SK-N-SH (cell line): ENCODE measurements at regions not wholly inside any gene's neighbourhood (a gene's known extent, or its start where the extent isn't known, plus 50 kb on each side); places are given as distances from the start of the nearest gene placed in this dataset.

Experiments used
- CTCF ChIA-PET: fragments of 300-600, 350-600 bp; formaldehyde crosslinking; extraction: SDS; loops from one replicate; lab custom pipeline; 2021; lab: Yijun Ruan, JAX
- POLR2A ChIA-PET: fragments of 350-600 bp; sonication (Branson Sonifier 250); formaldehyde crosslinking; extraction: SDS; loops from one replicate; lab custom pipeline; 2020; ENCODE audit warnings: antibody characterized with exemption, inconsistent platforms; lab: Yijun Ruan, JAX
- DNase-seq: peaks from one replicate; pipeline ENCODE4 v3.0.0; 2012
- H2AFZ ChIP-seq: fragments of 200-600 bp; sonication (generic); 2 replicates; pipeline ENCODE4 v1.8.1; 2016; ENCODE audit warnings: antibody characterized with exemption, mild to moderate bottlenecking, low read depth
- H3F3A ChIP-seq: fragments of 200-600 bp; sonication (generic); replicated peaks from 2 replicates; pipeline ENCODE3; 2016; ENCODE audit warnings: antibody characterized with exemption, mild to moderate bottlenecking; ENCODE audit not compliant: insufficient read depth
- H3K27ac ChIP-seq, 2 experiments: fragments of 200-500 bp in 1 of 2; fragments of 200-600 bp in 1 of 2; sonication (Bioruptor generic) in 1 of 2; sonication (generic), shearing (Covaris generic) in 1 of 2; 2 replicates each; pipeline versions ENCODE4 v1.5.1 to v1.6.1; 2014 to 2016; ENCODE audit warnings: low read depth in 2 of 2, inconsistent platforms in 1 of 2, low read length in 1 of 2, mild to moderate bottlenecking in 1 of 2, mixed read lengths in 1 of 2
- H3K27me3 ChIP-seq: fragments of 200-600 bp; sonication (generic), shearing (Covaris generic); 2 replicates; pipeline ENCODE4 v1.6.1; 2016; ENCODE audit warnings: mixed run types; ENCODE audit not compliant: insufficient read depth
- H3K36me3 ChIP-seq, 2 experiments: fragments of 200-500 bp in 1 of 2; fragments of 200-600 bp in 1 of 2; sonication (Bioruptor generic) in 1 of 2; sonication (generic) in 1 of 2; replicated peaks in 1 of 2; 2 replicates each; pipeline versions ENCODE3 to v1.5.1; 2014 to 2016; ENCODE audit warnings: low read length in 1 of 2, mild to moderate bottlenecking in 1 of 2; ENCODE audit not compliant: insufficient read depth in 2 of 2, control insufficient read depth in 1 of 2
- H3K4me1 ChIP-seq, 2 experiments: fragments of 200-500 bp in 1 of 2; fragments of 200-600 bp in 1 of 2; sonication (Bioruptor generic) in 1 of 2; sonication (generic), shearing (Covaris generic) in 1 of 2; 2 replicates each; pipeline versions ENCODE4 v1.5.1 to v1.6.1; 2014 to 2016; ENCODE audit warnings: low read depth in 1 of 2, low read length in 1 of 2, mixed run types in 1 of 2; ENCODE audit not compliant: insufficient read depth in 2 of 2, control insufficient read depth in 1 of 2
- H3K4me2 ChIP-seq: fragments of 200-600 bp; sonication (generic), shearing (Covaris generic); 2 replicates; pipeline ENCODE4 v1.6.1; 2017; ENCODE audit warnings: mixed run types
- H3K4me3 ChIP-seq, 2 experiments: fragments of 200-500 bp in 1 of 2; fragments of 200-600 bp in 1 of 2; sonication (Bioruptor generic) in 1 of 2; sonication (generic), shearing (Covaris generic) in 1 of 2; 2 replicates each; pipeline versions ENCODE4 v1.5.1 to v1.8.1; 2014 to 2016; ENCODE audit warnings: low read depth in 2 of 2, inconsistent platforms in 1 of 2, low read length in 1 of 2, mild to moderate bottlenecking in 1 of 2, mixed read lengths in 1 of 2, moderate library complexity in 1 of 2
- H3K79me2 ChIP-seq: fragments of 200-600 bp; sonication (generic); 2 replicates; pipeline ENCODE4 v1.8.1; 2017; ENCODE audit warnings: mild to moderate bottlenecking; ENCODE audit not compliant: insufficient read depth
- H3K9ac ChIP-seq: fragments of 200-600 bp; sonication (generic); 2 replicates; pipeline ENCODE4 v1.6.1; 2017; ENCODE audit warnings: mixed run types
- H3K9me2 ChIP-seq: fragments of 200-600 bp; sonication (generic); 2 replicates; pipeline ENCODE4 v1.6.1; 2017; ENCODE audit warnings: mixed run types
- H3K9me3 ChIP-seq: fragments of 200-600 bp; sonication (generic); 2 replicates; pipeline ENCODE4 v1.6.1; 2017; ENCODE audit warnings: mixed run types, mild to moderate bottlenecking, moderate library complexity
- H4K20me1 ChIP-seq: fragments of 200-600 bp; sonication (generic); 2 replicates; pipeline ENCODE4 v1.6.1; 2017; ENCODE audit warnings: mild to moderate bottlenecking, mixed run types; ENCODE audit not compliant: insufficient read depth
- EZH2phosphoT487 ChIP-seq: fragments of 200-600 bp; sonication (generic); IDR thresholded peaks from 2 replicates; pipeline ENCODE4 v1.6.1; 2017; ENCODE audit warnings: low read depth, mixed run types, mild to moderate bottlenecking, antibody characterized with exemption, moderate library complexity, borderline replicate concordance
- FOSL2 ChIP-seq: IDR thresholded peaks from 2 replicates; pipeline ENCODE4 v1.4.0; 2012; ENCODE audit warnings: low read depth, mild to moderate bottlenecking, moderate library complexity, borderline replicate concordance
- GABPA ChIP-seq: IDR thresholded peaks from 2 replicates; pipeline ENCODE4 v1.4.0; 2012; ENCODE audit warnings: low read depth, mild to moderate bottlenecking
- MEF2A ChIP-seq: IDR thresholded peaks from 2 replicates; pipeline ENCODE4 v1.4.0; 2012; ENCODE audit warnings: low read depth, borderline replicate concordance
- MXI1 ChIP-seq: IDR thresholded peaks from 2 replicates; pipeline ENCODE4 v1.6.1; 2012; ENCODE audit warnings: mild to moderate bottlenecking, low read depth, low read length, improper control_type of control experiment
- NFIC ChIP-seq: IDR thresholded peaks from 2 replicates; pipeline ENCODE4 v1.4.0; 2012; ENCODE audit warnings: borderline replicate concordance
- RFX5 ChIP-seq: IDR thresholded peaks from 2 replicates; pipeline ENCODE4 v1.6.1; 2012; ENCODE audit warnings: mild to moderate bottlenecking, improper control_type of control experiment, low read length
- RXRA ChIP-seq: IDR thresholded peaks from 2 replicates; pipeline ENCODE4 v1.4.0; 2012; ENCODE audit warnings: low read depth, mild to moderate bottlenecking, borderline replicate concordance
- TAF1 ChIP-seq: IDR thresholded peaks from 2 replicates; pipeline ENCODE4 v1.6.1; 2012; ENCODE audit warnings: low read depth, mild to moderate bottlenecking, low read length, moderate library complexity, borderline replicate concordance
- TCF12 ChIP-seq: IDR thresholded peaks from 2 replicates; pipeline ENCODE4 v1.4.0; 2012
- TEAD4 ChIP-seq: IDR thresholded peaks from 2 replicates; pipeline ENCODE4 v1.4.0; 2012; ENCODE audit warnings: mild to moderate bottlenecking, borderline replicate concordance; ENCODE audit not compliant: insufficient read depth
- WGBS: methylation state at CpG from one replicate; pipeline ENCODE4 v1.1.6; 2017; ENCODE audit warnings: low lambda C conversion rate; 5-methylcytosine and 5-hydroxymethylcytosine counted together
- TF ChIP-seq, protein P1 (sequence below): IDR thresholded peaks from 2 replicates; pipeline ENCODE4 v1.6.1; 2012; ENCODE audit warnings: mild to moderate bottlenecking, low read depth, low read length, moderate library complexity
- TF ChIP-seq, protein P2 (sequence below): IDR thresholded peaks from 2 replicates; pipeline ENCODE4 v1.4.0; 2012; ENCODE audit warnings: low read depth, borderline replicate concordance
- TF ChIP-seq, protein P3 (sequence below): fragments of 150-350 bp; IDR thresholded peaks from 2 replicates; pipeline ENCODE4 v1.6.1; 2017; ENCODE audit warnings: antibody characterized with exemption, low read length, low read depth, borderline replicate concordance
- TF ChIP-seq, protein P4 (sequence below): fragments of 150-350 bp; IDR thresholded peaks from 2 replicates; pipeline ENCODE4 v1.6.1; 2016; ENCODE audit warnings: mild to moderate bottlenecking, low read depth, low read length

DNA sequence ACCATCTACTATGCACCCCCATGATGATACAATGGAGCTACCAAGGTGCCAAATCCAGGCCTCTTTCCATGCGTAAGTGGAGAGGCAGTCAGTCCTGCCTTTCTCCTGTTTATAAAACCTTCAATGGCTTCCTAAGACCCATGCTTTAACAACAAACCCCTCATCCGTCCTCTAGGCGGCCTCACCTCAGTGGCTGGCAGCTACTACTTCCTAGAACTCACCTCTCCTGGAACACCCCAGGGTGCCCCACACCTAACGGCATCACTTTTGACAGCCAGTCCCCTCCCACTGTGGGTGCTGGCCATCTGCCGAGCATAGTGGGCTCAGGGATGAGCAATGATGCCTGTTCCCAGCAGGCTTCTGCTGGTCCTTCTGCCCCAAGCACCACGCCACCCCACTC is 80.0 kb upstream of the TAB2 start (continued):
- TF ChIP-seq, protein P1, sequence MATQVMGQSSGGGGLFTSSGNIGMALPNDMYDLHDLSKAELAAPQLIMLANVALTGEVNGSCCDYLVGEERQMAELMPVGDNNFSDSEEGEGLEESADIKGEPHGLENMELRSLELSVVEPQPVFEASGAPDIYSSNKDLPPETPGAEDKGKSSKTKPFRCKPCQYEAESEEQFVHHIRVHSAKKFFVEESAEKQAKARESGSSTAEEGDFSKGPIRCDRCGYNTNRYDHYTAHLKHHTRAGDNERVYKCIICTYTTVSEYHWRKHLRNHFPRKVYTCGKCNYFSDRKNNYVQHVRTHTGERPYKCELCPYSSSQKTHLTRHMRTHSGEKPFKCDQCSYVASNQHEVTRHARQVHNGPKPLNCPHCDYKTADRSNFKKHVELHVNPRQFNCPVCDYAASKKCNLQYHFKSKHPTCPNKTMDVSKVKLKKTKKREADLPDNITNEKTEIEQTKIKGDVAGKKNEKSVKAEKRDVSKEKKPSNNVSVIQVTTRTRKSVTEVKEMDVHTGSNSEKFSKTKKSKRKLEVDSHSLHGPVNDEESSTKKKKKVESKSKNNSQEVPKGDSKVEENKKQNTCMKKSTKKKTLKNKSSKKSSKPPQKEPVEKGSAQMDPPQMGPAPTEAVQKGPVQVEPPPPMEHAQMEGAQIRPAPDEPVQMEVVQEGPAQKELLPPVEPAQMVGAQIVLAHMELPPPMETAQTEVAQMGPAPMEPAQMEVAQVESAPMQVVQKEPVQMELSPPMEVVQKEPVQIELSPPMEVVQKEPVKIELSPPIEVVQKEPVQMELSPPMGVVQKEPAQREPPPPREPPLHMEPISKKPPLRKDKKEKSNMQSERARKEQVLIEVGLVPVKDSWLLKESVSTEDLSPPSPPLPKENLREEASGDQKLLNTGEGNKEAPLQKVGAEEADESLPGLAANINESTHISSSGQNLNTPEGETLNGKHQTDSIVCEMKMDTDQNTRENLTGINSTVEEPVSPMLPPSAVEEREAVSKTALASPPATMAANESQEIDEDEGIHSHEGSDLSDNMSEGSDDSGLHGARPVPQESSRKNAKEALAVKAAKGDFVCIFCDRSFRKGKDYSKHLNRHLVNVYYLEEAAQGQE, result no peak

DNA sequence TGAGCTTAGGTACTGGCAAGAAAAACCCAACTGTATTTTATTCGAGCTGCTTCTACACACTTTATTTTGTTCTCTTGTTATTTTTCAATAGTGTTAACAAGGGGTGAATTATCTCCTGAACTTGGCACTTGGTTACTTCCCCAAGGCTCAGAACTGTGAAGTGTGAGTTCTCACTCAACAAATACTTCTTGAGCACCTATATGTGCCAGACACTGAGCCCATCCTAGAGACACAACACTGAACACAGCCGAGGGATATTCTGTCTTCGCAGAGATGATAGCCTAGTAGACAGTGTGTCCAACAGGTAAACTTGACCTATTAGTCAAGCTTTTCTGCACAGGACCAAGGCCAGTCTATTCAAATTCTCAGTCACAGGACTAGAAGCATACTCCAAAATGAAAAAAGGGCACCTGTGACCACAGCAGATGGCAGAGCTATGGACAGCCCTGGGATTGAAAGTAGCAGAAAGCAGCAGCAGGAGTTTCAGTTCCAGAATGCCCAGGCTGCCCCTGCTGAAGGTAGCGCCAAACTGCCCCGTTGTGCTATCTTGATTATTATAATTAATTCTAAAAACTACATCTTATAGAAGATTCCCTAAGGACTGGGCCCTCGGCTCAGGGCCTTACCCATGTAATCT is 77.8 kb upstream of the TAB2 start:
- peaks cover 25% of the 10 kb centered on the region for H3F3A ChIP-seq
- H2AFZ ChIP-seq, result no peak overlapping the region
- no peak overlapping the region for H3K9ac ChIP-seq
- H3K9me3 ChIP-seq, result no peaks in the 10 kb centered on the region
- no peaks in the 10 kb centered on the region for H3K9me2 ChIP-seq
- POLR2A ChIA-PET, result no interaction called here
- no peak overlapping the region for H3K27ac ChIP-seq
- no peak for DNase-seq
- CTCF ChIA-PET, result no interaction called here
- TF ChIP-seq EZH2phosphoT487 (no peak), MXI1 (no peak), GABPA (no peak), RFX5 (no peak), TEAD4 (no peak), MEF2A (no peak), TCF12 (no peak), TAF1 (no peak), FOSL2 (no peak), RXRA (no peak), NFIC (no peak)
- TF ChIP-seq, protein P2, sequence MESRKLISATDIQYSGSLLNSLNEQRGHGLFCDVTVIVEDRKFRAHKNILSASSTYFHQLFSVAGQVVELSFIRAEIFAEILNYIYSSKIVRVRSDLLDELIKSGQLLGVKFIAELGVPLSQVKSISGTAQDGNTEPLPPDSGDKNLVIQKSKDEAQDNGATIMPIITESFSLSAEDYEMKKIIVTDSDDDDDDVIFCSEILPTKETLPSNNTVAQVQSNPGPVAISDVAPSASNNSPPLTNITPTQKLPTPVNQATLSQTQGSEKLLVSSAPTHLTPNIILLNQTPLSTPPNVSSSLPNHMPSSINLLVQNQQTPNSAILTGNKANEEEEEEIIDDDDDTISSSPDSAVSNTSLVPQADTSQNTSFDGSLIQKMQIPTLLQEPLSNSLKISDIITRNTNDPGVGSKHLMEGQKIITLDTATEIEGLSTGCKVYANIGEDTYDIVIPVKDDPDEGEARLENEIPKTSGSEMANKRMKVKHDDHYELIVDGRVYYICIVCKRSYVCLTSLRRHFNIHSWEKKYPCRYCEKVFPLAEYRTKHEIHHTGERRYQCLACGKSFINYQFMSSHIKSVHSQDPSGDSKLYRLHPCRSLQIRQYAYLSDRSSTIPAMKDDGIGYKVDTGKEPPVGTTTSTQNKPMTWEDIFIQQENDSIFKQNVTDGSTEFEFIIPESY, result no peak
- TF ChIP-seq, protein P3, sequence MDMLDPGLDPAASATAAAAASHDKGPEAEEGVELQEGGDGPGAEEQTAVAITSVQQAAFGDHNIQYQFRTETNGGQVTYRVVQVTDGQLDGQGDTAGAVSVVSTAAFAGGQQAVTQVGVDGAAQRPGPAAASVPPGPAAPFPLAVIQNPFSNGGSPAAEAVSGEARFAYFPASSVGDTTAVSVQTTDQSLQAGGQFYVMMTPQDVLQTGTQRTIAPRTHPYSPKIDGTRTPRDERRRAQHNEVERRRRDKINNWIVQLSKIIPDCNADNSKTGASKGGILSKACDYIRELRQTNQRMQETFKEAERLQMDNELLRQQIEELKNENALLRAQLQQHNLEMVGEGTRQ, result no peak
- TF ChIP-seq, protein P4, sequence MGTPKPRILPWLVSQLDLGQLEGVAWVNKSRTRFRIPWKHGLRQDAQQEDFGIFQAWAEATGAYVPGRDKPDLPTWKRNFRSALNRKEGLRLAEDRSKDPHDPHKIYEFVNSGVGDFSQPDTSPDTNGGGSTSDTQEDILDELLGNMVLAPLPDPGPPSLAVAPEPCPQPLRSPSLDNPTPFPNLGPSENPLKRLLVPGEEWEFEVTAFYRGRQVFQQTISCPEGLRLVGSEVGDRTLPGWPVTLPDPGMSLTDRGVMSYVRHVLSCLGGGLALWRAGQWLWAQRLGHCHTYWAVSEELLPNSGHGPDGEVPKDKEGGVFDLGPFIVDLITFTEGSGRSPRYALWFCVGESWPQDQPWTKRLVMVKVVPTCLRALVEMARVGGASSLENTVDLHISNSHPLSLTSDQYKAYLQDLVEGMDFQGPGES, result no peak
- TF ChIP-seq, all 33 proteins: peak for 0
- Histone ChIP-seq H3K27me3 (no peaks in the 10 kb centered on the region), H4K20me1 (no peaks in the 10 kb centered on the region), H3K4me3 (no peak overlapping the region), H3K79me2 (no peaks in the 10 kb centered on the region), H3K4me1 (peaks cover 9 to 13% of the 10 kb centered on the region in 2 experiments; a peak in 3 of 4 replicates), H3K36me3 (no peaks in the 10 kb centered on the region), H3K4me2 (no peak overlapping the region)
- WGBS, result 87% methylated on average over 6 of the region's 6 CpGs
